Upper lobe of left lung (tissue), 4 donors: ENCODE measurements at regions not wholly inside any gene's neighbourhood (a gene's known extent, or its start where the extent isn't known, plus 50 kb on each side); places are given as distances from the start of the nearest gene placed in this dataset.

Experiments used
- POLR2A ChIP-seq, 4 donors: fragments of 450-650 bp; IDR thresholded peaks; one replicate each; pipeline ENCODE4 v1.5.1; 2016 to 2017; ENCODE audit warnings: antibody characterized with exemption in 4 of 4, mild to moderate bottlenecking in 2 of 4
- TF ChIP-seq, protein P1 (sequence below), 6 experiments: fragments of 450-650 bp in 4 of 6; fragments of 200-600 bp in 2 of 6; sonication (generic) in 2 of 6; IDR thresholded peaks; one replicate each; pipeline ENCODE4 v1.5.1; 2016 to 2019; ENCODE audit warnings: antibody characterized with exemption in 6 of 6

DNA sequence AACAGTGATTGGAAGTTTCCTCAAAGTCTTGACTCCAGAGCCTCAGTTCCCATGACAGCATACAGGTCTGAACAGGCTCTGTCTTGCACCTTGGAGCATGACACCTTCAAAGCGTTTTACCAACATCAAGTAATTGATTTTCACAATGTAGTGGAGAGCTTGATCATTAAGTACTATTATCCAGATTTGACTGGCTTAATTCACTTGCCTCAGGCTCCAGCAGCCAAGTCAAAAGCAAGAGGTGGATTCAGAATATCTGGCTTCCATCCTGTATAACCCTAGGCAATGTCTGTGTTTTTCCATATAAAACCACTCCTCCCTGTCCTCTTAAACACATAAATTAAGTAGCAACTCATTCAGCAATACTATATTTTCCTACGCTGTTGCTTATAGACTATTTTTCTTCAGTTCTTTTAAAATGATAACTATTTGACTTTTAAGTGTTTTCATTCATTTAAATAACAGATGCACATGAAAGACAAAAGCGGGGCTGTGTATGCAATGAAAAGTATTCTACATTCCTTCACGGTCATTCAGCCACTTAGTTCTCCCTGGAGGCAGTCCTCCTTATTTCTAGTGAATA lies 150.8 kb upstream of the RANBP3L start:
- TF ChIP-seq, protein P1, sequence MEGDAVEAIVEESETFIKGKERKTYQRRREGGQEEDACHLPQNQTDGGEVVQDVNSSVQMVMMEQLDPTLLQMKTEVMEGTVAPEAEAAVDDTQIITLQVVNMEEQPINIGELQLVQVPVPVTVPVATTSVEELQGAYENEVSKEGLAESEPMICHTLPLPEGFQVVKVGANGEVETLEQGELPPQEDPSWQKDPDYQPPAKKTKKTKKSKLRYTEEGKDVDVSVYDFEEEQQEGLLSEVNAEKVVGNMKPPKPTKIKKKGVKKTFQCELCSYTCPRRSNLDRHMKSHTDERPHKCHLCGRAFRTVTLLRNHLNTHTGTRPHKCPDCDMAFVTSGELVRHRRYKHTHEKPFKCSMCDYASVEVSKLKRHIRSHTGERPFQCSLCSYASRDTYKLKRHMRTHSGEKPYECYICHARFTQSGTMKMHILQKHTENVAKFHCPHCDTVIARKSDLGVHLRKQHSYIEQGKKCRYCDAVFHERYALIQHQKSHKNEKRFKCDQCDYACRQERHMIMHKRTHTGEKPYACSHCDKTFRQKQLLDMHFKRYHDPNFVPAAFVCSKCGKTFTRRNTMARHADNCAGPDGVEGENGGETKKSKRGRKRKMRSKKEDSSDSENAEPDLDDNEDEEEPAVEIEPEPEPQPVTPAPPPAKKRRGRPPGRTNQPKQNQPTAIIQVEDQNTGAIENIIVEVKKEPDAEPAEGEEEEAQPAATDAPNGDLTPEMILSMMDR (IDR thresholded peaks at IDR 0.05), result no peak
- no peak for TF ChIP-seq POLR2A (IDR thresholded peaks at IDR 0.05)
